GM19023 (cell line): ENCODE measurements at regions not wholly inside any gene's neighbourhood (a gene's known extent, or its start where the extent isn't known, plus 50 kb on each side); places are given as distances from the start of the nearest gene placed in this dataset.
A peak's percentile ranks its signal among the peaks of the same experiment; 100 is the strongest.
"Not testable (repeated sequence)": the region's sequence is repeated elsewhere in the genome, so short reads cannot be mapped to it uniquely, and the experiment has no call there.

ENCODE experiments used
- ATAC-seq: cut with Tn5 transposase; IDR thresholded peaks from one replicate; pipeline ENCODE4 v1.9.1; 2021; ENCODE audit warnings: mild to moderate bottlenecking, moderate library complexity; ENCODE audit not compliant: unreplicated experiment

DNA sequence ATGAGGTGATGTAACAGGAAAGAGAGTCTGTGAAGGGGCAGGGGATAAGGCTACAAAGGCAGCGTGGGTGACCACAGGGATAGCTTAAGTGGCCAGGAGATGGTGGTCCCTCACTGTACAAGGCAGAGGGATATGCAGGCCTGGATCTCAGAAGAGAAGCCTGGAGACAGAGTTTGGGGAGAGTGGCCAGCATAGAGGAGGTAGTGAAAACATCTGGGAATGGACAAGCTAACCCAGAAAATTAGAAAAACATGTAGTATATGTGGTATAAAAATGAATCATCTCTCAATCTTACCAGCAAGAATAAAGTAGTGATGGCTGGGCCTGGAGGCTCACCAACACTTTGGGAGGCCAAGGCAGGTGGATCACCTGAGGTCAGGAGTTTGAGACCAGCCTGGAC is 349.2 kb upstream of the KLF4 start:
- no peak for ATAC-seq

DNA sequence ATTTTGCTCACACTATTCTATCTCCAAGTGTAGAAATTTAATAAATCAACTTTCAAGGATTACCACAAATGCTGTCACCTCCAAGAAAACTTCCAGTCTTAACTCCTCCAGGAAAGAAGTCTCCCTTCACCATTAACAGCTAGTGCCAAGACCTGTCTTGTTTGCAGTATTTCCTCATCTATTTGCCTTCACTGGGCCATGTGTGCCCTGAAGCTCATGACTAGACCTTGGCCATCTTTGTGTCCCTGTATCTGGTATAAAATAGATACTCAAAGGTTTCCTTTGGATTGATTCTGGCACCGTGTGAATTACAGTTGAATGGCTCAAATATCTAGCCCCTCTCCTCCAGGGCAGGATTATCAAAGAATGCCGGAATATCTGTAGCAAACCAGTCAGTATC is 346.7 kb upstream of the KLF4 start:
- ATAC-seq, result no peak

DNA sequence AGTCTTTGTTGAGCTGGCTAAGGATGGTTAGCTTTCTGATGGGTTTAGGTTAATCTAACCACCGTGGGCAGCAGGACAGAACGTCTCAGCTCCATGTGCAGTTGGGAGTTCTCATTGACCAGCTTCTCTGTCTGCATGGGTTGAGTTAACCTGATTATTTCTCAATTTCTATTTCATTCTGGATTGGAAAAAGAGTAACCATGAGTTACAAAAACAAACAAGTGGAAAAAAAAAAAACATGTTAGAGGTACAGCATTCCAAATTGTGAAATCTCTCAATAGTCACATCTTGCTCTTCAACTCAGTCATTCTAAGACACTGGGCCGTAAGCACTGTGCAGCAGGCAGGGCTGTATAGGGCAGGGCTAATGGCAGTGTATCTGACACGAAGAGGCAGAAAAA is 343.7 kb upstream of the KLF4 start:
- no peak for ATAC-seq

DNA sequence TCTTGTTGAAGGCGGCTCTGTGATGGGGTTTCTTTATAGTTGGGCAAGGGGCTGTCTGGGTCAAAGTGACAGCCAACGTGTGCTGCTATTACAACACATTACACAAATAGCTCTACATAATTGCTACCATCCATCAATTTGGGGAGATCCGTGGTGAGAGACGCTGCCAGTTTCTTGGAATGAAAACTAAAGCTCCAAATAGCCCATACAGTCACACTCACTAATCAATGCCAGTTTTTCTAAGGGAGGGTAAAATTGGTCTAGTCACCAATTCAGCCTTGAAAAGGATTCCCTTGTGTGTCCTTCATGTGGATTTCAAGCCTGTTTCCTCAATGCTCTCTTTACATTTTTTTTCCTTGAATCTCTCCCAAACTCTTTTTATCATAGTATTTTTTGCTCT is 343.3 kb upstream of the KLF4 start:
- ATAC-seq, result no peak

DNA sequence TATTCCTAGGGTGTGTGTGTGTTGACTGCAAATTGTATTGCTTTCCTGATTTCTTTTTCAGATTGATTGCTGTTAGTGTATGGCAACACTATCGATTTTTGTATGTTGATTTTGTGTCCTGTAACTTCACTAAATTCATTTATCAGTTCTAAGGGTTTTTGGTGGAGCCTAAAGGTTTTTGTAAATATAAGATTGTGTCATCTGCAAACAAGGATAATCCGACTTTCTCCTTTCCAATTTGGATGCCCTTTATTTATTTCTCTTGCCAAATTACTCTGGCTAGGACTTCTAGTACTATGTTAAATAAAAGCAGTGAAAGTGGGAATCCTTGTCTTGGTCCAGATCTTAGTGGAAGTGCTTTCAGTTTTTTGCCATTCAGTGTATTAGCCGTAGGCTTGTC is 340.9 kb upstream of the KLF4 start:
- ATAC-seq, result no peak

DNA sequence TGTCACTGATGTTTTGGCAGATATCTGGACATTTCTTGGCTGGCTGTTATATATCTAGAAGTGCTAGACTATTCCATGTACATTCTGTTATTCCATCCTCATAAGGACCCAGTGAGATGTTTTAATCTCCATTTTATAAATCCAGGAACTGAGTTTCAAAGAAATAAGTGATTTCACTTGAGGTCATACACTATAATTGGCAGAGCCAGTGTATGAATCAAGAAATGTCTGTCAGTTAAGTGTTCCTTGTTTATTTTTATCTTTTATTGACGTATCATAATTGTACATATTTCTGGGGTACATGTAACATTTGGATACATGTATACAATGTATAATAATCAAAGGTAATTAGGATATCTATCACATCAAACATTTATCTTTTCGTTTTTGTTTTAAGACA is 338.3 kb upstream of the KLF4 start:
- ATAC-seq, result no peak

DNA sequence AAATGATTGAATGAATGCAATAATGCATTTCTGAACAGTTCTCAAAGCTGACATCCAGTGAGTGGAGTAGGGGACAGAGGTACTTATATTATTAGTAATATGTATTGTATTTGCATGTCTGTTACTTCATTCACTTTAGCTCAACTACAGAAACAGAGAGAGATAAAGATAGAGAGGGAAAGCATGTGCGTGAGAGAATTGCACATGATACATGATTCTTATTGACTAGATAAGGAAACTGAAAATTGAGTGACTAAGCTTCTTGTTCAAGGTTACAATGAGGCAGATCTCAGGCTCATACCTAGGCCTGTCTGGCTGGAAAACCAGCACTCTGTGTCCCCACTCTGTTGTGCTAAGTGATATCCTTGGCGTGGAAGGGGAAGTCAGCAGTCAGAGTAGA is 337.7 kb upstream of the KLF4 start:
- peak; percentile 76 for ATAC-seq

DNA sequence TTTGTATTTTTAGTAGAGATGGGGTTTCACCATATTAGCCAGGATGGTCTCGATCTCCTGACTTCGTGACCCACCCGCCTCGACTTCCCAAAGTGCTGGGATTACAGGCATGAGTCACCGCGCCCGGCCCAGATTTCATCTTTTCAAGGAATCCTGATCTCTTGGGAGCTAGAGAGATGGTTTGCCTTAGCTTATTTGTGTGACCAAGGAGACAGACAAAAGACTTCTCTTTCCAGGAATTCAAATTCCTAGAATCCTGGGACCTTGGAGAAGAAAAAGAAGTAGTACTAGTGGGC is 337.1 kb upstream of the KLF4 start:
- ATAC-seq, result not testable (repeated sequence)

DNA sequence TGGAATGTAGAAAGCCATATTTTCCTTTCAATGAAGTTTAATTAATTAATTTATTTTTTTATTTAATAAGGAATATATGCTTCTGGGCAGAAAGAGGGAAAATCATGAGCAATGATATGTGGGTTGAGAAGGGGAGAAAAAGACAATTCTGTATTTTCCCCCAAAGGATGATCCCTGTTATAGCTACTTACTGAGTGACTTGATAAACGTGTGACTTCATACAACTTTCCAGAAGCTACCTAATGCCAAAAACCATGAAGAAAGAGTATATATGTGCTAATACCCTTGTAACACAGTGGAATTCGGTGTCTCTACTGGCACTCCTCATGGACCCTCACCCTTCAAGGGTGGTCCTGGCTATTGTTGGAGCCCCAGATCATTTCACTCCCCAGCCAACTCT is 335.0 kb upstream of the KLF4 start:
- ATAC-seq, result no peak

DNA sequence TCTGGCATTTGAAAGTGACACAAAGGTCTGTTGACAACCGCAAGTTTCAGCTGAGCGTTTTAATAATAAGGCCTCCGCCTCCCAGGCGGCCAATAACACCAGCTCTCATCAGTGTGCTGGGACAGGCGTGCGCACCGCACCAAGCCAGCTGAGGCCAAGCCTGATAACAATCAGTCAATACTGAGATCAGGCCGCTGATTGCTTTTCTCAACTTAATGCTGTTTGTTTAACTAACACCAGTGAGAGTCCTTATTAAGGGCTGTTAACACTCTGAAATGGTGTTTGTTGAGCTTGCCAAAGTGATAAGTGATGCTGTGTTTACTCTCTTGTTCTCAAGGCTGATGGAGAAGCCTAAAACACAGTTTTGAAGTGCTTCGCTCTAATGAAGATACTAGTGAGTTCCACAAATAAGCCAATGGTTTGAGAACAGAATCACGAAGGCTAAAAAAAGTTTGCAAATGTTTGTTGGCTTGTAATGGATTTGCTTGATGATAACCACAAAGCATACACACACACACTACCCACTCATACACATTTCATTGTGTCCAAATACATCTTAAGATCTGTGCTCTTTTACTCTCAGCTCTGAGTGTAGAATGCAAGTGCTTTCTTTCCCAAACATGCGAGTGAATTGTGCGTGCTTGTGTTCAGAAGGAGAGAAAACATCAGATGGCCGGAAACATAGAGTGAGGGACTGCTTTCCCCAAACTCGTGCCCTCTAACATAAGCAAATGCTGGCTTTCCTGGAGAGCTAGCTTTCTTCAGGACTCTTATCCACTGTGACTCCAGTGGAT is 330.4 kb upstream of the KLF4 start:
- ATAC-seq, result no peak

DNA sequence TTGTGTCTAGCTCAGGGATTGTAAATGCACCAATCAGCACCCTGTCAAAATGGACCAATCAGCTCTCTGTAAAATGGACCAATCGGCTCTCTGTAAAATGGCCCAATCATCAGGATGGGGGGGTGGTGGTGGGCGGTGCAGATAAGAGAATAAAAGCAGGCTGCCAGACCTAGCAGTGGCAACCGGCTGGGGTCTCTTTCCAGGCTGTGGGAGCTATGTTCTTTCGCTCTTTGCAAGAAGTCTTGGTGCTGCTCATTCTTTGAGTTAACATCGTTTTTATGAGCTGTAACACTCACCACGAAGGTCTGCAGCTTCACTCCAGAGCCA is 328.9 kb upstream of the KLF4 start:
- not testable (repeated sequence) for ATAC-seq

DNA sequence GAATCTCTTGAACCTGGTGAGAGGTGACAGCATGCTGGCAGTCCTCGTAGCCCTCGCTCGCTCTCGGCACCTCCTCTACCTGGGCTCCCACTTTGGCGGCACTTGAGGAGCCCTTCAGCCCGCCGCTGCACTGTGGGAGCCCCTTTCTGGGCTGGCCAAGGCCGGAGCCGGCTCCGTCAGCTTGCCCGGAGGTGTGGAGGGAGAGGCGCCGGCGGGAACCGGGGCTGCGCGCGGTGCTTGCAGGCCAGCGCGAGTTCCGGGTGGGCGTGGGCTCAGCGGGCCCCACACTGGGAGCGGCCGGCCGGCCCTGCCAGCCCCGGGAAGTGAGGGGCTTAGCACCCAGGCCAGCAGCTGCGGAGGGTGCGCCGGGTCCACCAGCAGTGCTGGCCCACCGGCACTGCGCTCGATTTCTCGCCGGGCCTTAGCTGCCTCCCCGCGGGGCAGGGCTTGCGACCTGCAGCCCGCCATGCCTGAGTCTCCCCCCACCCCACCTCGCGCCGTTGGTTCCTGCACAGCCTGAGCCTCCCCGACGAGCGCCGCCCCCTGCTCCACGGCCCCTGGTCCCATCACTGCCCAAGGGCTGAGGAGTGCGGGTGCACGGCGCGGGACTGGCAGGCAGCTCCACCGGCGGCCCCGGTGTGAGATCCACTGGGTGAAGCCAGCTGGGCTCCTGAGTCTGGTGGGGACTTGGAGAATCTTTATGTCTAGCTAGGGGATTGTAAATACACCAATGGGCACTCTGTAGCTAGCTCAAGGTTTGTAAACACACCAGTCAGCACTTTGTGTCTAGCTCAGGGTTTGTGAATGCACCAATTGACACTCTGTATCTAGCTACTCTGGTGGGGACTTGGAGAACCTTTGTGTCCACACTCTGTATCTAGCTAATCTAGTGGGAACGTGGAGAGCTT is 328.3 kb upstream of the KLF4 start:
- not testable (repeated sequence) for ATAC-seq

DNA sequence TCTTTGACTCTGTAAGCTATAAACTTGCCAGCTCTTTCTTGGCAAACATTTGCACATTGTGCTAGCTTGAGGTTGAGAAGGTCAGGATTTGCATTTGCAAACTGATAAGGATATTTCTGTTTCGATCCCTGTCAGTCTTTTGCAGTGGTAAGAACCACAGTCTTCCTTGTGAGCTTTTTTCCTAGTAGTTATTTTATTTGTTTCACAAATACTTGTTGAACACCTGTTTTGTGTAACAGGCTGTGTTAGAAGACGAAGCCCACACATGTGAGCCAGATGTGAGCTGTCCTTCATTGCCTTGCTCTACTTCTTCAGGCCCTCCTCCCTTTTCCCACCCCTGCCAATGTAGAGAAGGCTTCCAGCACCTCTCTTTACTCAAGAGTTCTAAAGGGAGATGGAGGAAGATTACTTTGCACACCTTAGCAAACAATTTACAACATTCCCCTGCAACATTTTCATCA is 327.0 kb upstream of the KLF4 start:
- no peak for ATAC-seq

DNA sequence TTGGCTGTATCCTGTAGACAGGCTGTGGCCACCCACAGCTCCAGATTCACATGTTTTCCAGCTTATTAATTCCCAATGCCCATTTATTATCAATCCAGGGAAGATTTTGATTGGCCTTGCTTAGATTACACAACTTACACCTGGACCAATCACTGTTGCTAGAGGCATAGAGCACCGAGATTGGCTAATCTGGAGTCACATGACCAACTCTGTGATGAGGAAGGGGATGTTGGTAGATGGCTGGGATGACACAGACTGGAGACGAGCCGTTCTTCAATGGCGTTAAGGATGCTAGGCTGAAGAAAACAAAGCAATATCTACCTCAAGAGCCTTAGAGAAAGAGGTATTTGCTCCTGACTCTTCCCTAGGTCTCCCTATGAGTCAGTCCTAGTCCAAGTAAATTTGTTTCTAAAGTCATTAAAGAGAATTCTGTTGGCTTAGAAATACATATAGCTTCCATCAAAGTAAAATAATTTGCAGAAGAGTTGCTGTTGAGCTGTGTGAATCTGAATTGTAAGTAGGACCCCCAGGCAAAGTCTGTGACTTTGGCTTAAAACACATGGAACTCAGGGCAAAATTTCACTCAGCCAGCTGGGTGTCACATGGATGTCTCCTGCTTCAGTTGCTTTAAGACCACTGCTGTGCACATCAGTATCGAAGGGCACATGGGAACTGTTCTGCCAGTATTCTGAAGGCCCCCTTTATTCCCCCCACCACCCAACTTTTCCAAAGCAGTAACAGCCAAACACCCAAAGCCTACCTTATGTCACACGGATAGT is 326.4 kb upstream of the KLF4 start:
- no peak for ATAC-seq

DNA sequence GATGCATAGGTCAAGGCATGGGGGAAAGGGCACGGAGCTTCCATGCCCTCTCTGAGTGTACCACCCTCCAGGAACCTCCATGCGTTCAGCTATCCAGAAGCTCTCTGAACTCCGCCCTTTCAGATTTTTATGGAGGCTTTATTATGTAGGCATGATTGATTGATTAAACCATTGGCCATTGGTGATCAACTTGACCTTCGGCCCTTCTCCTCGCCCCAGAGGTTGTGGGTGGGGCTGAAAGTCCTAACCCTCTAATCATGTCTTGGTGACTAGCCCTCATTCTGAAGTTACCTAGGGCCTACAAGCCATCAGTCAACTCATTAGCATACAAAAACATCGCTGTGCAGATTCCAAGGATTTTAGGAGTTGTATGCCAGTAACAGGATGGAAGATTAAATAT is 323.7 kb upstream of the KLF4 start:
- ATAC-seq, result no peak

DNA sequence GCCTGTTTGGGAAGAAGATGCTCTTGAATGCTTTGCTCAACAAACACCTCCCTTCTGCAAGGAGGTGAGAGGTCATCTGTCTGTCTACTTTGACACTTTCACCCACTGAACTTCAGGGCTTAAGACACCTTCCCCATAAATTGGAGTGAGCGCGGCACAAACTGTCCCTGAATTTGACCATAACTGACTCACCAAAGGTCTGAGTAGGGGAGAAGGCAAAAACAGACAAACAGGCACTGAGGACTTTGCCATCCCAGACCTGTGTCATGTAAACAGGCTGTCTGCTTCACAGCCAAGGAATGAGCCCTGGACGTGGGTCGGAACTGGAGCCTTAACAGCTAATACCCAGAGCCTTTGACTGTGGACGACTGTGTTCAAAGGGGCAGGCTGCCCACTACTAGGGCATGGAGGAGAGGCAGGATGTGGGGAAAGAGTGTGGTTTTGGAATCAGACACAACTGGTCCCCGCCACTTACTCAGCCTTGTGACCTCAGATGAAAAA is 320.9 kb upstream of the KLF4 start:
- no peak for ATAC-seq

DNA sequence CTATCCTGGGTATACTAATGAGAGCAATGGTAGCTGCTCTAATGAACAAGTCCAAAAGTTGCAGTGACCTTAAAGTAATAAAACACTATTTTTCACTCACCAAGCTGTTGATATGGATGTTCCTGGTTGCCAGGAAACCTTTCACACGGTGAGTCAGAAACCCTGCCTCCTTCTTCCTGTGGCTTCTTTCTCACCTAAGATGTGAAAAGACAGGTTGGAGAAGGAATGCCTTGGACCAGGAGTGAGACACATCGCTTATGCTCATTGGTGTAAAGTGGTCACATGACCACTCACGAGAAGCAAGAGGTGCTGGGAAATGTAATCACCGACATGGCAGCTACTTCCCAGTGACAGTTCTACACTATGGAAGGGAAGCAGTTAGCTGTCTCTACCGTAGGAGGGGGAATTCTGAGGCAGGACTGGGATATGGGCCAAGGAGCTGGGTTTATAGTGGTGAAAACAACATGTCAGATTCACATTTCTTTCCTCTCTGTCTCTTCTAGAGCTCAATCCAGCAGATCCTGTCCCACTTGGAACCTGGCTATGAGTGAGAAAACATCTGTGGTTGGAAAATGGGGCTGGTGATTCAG is 320.4 kb upstream of the KLF4 start:
- ATAC-seq, result no peak

DNA sequence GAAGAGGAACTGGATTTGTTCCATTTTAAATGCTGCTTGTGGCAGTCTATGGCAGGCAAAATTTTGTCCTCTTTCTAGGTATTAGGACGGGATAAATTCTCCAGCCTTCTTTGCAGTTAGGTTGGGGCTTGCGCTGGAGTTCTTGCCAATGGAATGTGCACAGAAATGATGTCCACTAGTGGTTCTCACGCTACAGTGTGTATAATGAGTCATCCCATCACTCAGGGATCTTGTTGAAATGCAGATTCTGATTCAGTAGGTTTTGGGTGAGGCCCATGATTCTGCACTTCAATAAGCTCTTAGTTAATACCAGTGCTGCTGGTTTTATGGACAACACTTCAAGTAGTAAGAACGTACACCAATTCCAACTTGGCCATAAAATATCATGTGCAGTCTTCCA is 317.6 kb upstream of the KLF4 start:
- no peak for ATAC-seq

DNA sequence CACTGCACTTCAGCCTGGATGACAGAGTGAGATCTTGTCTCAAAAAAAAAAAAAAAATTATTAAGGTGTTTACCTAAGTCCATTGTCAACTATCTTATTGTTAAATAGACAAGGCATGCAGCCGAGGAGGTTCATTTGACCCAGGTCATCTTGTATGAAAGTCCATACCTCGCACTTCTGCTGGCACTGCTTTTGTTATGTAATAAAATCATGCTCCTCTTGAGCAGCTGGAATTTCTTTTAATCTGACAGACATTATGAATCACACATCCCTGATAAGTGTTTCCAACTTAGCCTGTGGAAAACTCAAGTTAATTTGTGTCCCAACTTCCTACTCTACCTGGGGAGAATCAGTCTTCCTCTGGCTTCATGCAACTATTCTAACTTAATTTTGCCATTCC is 315.6 kb upstream of the KLF4 start:
- no peak for ATAC-seq

DNA sequence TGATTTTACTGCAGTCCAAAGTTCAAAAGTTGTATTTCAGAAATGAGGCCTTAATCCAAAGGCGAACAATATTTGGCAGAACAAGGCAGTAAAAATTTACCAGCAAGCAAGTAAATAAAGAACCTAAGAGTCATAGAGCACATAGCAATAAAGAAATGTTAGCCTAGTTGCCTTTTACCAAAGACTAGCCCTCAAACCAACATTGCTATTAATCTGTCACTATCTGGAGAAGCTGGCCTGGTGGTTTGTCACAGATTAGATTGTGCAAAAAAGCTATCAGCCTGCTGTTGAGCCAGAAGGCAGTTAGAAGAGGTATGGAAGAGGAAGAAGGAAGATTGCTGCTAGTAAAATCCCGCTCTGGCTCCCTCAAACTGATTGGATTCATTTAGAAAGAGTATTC is 304.7 kb upstream of the KLF4 start:
- ATAC-seq, result no peak

DNA sequence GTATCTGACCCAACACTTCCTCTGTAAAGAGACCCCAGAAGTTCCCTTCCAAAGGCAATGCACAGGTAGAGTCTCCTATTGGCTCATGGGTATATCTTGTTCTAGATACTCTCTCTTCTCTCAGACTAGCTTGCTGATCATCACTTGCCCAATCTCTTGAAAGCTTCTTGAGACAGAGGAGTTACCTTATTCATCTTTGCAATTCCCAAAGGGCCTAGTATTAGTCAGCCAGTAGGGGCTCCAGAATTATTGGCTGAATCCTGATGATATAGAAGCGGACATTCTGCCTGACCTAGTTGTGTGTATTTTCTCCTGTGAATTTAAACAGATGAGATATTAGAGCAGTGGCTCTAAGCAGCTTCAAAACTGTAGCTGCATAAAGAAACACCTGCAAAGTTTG is 304.0 kb upstream of the KLF4 start:
- ATAC-seq, result no peak
